MCF 10A (cell line): ENCODE measurements at regions not wholly inside any gene's neighbourhood (a gene's known extent, or its start where the extent isn't known, plus 50 kb on each side); places are given as distances from the start of the nearest gene placed in this dataset.

Experiments
- BruUV-seq: library from RNA; stranded (reverse); fragments of 400-500 nt; replicated peaks from 2 replicates; lab custom pipeline; 2021; lab: Mats Ljungman, UMichigan
- CTCF ChIA-PET: fragments of 300-600 bp; sonication (Branson Sonifier 250); formaldehyde crosslinking; extraction: SDS; loops from one replicate; lab custom pipeline; 2021; ENCODE audit warnings: antibody characterized with exemption, inconsistent platforms; lab: Yijun Ruan, JAX
- POLR2A ChIA-PET: fragments of 300-600, 350-650 bp; sonication (Branson Sonifier 250); formaldehyde crosslinking; extraction: SDS; loops from one replicate; lab custom pipeline; 2020; ENCODE audit warnings: antibody characterized with exemption, inconsistent platforms; lab: Yijun Ruan, JAX
- DNase-seq: peaks from one replicate; pipeline ENCODE4 v3.0.0-alpha.2; 2018; ENCODE audit not compliant: unreplicated experiment
- H3K27ac Mint-ChIP-seq: one replicate; pipeline ENCODE4 v1.8.0; 2022; ENCODE audit warnings: mild to moderate bottlenecking, low read depth, mixed read lengths; ENCODE audit not compliant: unreplicated experiment
- H3K27me3 Mint-ChIP-seq: one replicate; pipeline ENCODE4 v1.8.0; 2022; ENCODE audit warnings: mixed read lengths; ENCODE audit not compliant: insufficient read depth, unreplicated experiment
- H3K36me3 Mint-ChIP-seq: one replicate; pipeline ENCODE4 v1.8.0; 2022; ENCODE audit warnings: mild to moderate bottlenecking, moderate library complexity, mixed read lengths; ENCODE audit not compliant: insufficient read depth, unreplicated experiment
- H3K4me1 Mint-ChIP-seq: one replicate; pipeline ENCODE4 v1.8.0; 2022; ENCODE audit warnings: mixed read lengths; ENCODE audit not compliant: insufficient read depth, unreplicated experiment
- H3K4me3 Mint-ChIP-seq: one replicate; pipeline ENCODE4 v1.8.0; 2022; ENCODE audit warnings: mild to moderate bottlenecking, moderate library complexity, mixed read lengths; ENCODE audit not compliant: unreplicated experiment
- H3K9me3 Mint-ChIP-seq: one replicate; pipeline ENCODE4 v1.8.0; 2022; ENCODE audit warnings: mixed read lengths; ENCODE audit not compliant: unreplicated experiment
- intact Hi-C: fragments of 100-400 bp; cut with micrococcal nuclease; formaldehyde crosslinking; loops from 2 replicates; pipeline ENCODE4 v1.14.1; 2022
- TF ChIP-seq, protein P1 (sequence below): fragments of 200-600 bp; IDR thresholded peaks from one replicate; pipeline ENCODE4 v1.8.0; 2022; ENCODE audit warnings: antibody characterized with exemption, mild to moderate bottlenecking; ENCODE audit not compliant: unreplicated experiment

DNA sequence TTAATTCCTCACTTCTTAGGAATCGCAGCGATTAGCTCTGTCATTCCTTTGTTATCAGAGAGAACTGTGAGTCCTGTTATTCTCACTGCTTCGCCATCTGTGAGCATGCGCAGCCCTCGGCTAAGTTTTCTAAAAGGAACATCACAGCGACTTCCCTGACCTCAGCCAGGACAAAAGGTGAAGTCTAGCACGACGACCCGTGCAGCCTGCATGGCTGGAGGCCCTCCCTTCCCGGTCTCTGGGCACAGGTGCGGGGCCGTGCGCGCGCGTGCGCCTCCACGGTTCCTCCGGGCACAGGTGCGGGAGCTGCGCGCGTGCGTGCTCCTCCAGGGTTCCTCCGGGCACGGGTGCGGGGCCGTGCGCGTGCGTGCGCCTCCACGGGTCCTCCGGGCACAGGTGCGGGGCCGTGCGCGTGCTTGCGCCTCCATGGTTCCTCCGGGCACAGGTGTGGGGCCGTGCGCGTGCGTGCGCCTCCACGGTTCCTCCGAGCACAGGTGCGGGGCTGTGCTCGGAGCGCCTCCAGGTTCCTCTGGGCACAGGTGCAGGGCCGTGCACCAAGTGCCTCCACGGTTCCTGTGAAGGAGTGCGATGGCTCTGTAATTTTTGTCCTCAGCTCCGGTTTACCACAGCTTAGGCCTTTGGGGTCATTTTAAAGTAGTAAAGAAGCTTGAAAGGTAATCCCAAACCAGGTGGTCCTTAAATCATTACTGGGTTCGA lies 212.3 kb downstream of the ERMARD start:
- POLR2A ChIA-PET = interaction anchor here (0.5 kb wide), 1 partner anchor 160 kb away, joined by 3 read pairs; no protein-coding TSS in a partner anchor
- DNase-seq = no peak
- TF ChIP-seq, protein P1, sequence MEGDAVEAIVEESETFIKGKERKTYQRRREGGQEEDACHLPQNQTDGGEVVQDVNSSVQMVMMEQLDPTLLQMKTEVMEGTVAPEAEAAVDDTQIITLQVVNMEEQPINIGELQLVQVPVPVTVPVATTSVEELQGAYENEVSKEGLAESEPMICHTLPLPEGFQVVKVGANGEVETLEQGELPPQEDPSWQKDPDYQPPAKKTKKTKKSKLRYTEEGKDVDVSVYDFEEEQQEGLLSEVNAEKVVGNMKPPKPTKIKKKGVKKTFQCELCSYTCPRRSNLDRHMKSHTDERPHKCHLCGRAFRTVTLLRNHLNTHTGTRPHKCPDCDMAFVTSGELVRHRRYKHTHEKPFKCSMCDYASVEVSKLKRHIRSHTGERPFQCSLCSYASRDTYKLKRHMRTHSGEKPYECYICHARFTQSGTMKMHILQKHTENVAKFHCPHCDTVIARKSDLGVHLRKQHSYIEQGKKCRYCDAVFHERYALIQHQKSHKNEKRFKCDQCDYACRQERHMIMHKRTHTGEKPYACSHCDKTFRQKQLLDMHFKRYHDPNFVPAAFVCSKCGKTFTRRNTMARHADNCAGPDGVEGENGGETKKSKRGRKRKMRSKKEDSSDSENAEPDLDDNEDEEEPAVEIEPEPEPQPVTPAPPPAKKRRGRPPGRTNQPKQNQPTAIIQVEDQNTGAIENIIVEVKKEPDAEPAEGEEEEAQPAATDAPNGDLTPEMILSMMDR = no peak
- CTCF ChIA-PET = interaction anchor here (0.6 to 1.1 kb wide), 2 partner anchors 132 to 240 kb away, joined by 3 read pairs; no protein-coding TSS in a partner anchor
- intact Hi-C loops = no loop called here
- Mint-ChIP-seq H3K4me3 (no peak overlapping the region), H3K27ac (no peak overlapping the region), H3K9me3 (no peaks in the 10 kb centered on the region), H3K36me3 (no peaks in the 10 kb centered on the region), H3K4me1 (no peaks in the 10 kb centered on the region), H3K27me3 (peaks cover 16% of the 10 kb centered on the region)
- no TSS peak for BruUV-seq

DNA sequence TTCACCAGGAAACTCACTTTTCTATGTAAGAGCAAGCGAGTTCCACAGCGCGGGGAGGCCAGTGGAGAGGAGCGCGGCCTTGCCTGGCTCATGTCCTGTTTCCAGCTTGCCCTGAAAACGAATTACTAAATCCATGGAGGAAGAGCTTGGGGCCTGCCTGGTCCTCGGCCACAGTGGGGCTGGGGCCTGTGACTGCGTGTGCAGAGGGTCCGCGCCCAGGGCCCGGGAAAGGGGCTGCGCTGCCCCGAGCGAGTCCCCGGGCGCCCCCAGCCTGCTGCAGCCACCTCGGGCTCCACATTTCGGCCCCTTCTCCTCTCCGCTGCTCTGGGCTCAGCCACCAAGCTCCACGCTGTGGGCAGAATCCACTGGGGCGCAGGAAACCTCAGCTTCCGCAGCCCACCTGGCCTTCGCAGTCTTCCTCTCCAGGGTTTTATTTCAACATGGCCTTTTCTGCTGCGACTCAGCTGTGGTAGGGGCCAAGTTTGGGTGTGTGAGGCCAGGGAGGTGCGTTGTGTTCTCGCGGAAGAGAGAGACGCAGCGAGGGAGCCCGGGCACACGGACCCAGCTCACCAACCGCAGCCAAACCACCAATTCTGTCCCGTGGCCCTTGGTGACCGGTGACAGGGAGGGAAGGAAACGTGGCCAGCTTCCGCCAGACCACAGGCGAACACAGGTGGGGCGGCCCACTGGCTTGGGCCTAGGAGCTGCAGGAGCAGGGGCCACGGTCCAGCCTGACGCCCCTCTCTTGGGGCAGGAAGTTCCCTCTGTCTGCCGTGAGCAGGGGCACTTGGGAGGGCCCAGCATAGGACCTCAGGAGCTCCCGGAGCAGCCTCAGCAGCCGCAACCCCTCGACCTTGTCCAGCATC lies 211.4 kb downstream of the ERMARD start:
- no TSS peak for BruUV-seq
- no peak overlapping the region for H3K27ac Mint-ChIP-seq
- no peaks in the 10 kb centered on the region for H3K9me3 Mint-ChIP-seq
- peaks cover 16% of the 10 kb centered on the region for H3K27me3 Mint-ChIP-seq
- no peaks in the 10 kb centered on the region for H3K36me3 Mint-ChIP-seq
- H3K4me3 Mint-ChIP-seq = no peak overlapping the region
- TF ChIP-seq, protein P1 = no peak
- intact Hi-C loops = no loop called here
- no peaks in the 10 kb centered on the region for H3K4me1 Mint-ChIP-seq
- DNase-seq = no peak
- POLR2A ChIA-PET = no interaction called here
- CTCF ChIA-PET = interaction anchor here (0.6 kb wide), 1 partner anchor 241 kb away, joined by 3 read pairs; no protein-coding TSS in a partner anchor

DNA sequence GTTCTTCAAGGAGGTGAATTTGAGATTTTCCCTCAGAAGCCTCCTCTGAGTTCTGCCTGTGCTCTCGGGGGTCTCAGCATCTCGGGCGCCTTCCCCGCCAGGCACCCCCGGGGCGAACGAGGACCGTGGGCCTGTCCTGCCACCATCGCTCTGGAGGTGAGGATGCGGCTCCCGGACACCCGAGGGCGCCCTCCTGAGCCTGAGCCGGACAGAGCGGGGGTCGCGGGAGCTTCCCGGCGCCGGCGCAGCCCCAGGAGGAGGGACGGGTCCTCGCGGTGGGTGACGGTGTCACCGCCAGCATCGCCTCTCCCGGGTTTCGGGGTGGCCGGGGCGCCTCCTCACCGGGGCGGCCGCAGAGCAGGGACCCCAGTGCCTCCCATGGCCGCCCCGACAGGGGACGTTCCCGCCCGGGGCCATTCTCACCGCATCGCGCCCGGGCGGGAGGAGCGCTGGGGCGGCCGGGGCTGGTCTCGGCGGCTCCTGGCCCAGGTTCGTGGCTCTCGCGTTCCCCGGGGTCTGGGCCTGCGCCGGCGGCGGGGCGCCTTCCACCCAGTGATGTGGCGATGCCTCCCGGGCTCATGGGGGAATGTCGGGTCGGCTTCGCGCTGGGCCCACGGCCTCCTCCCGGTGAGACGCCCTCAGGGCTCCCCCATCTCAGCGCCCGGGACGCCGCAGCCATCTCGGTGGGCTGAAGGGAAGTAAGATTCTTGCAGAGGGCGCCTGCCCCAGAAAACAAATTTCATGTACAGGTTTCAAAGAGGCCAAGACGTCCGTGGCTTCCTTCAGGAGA lies 210.5 kb downstream of the ERMARD start:
- no peak for DNase-seq
- BruUV-seq = no TSS peak
- peaks cover 16% of the 10 kb centered on the region for H3K27me3 Mint-ChIP-seq

More for the DNA sequence above, 210.5 kb downstream of the ERMARD start:
- no peaks in the 10 kb centered on the region for H3K4me1 Mint-ChIP-seq
- H3K36me3 Mint-ChIP-seq = no peaks in the 10 kb centered on the region
- TF ChIP-seq, protein P1 = no peak
- H3K4me3 Mint-ChIP-seq = no peak overlapping the region
- CTCF ChIA-PET = no interaction called here
- intact Hi-C loops = no loop called here
- POLR2A ChIA-PET = interaction anchor here (0.7 kb wide), 1 partner anchor 16 kb away, joined by 3 read pairs; no protein-coding TSS in a partner anchor
- H3K9me3 Mint-ChIP-seq = no peaks in the 10 kb centered on the region
- no peak overlapping the region for H3K27ac Mint-ChIP-seq
